Hippocampal formation (tissue), 2 donors: ENCODE measurements at regions not wholly inside any gene's neighbourhood (a gene's known extent, or its start where the extent isn't known, plus 50 kb on each side); places are given as distances from the start of the nearest gene placed in this dataset.

ENCODE experiments used
- DNase-seq, 2 donors: peaks; one replicate each; lab custom pipeline; 2025; lab: John Stamatoyannopoulos, UW

DNA sequence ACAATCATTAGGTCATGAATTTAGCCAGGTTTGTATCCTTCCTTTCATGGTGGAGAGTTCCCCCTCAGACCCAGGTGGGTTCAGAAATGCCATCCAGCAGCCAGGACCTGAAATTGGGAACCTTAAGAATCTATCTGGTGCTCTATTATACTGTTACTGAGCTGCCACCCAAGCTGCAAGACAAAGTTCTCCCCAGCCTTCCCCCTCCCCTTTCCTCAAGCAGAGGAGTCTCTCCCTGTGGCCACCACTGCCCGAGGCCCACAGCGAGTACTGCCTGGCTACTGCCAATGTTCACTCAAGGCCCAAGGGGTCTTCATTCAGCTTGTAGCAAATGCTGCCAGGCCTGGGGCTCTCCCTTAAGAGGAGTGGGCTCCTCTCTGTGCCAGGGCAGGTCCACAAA lies 133.8 kb downstream of the TMEM38B start:
- DNase-seq = no peak

DNA sequence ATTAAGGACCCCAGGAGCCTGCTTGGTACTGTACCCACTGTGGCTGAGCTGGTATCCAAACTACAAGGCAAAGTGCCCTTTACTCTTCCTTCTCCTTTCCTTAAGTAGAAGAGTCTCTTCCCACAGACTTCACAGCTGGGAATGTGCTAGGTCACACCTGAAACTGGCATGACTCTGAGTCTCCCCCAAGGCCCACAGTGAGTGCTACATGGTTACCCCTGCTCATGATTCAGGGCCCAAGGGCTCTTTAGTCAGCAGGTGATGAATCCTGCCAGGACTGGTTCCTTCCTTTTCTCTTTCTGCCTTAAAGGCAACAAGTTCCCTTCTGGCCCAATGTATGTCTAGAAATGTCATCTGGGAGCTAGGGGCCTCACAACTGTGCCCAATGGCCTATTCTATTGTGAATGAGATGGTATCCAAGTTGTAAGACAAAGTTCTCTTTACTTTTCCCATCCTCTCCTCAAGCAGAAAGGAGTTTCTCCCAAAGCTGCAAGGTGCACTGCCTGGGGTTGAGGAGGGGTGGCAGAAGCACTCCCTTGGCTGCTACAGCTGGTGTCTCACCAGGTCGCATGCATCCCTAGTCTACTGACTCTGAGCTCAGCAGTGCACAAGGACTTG lies 134.4 kb downstream of the TMEM38B start:
- no peak for DNase-seq

DNA sequence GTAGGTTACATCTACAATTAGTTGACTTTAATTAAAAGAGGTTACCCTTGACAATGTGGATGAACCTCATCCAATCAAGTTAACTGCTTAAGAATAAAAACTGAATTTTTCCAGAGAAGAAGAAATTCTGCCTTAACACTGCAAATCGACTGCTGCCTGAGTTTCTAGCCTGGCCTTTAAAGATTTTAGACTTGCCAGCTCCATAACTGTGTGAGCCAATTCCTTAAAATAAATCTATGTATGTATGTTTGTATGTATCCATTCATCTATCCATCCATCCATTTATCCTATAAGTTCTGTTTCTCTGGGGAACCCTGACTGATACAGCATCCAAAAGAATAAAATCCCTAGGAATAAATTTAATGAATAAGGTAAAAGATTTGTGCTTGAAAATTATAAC lies 136.1 kb downstream of the TMEM38B start:
- DNase-seq = no peak

DNA sequence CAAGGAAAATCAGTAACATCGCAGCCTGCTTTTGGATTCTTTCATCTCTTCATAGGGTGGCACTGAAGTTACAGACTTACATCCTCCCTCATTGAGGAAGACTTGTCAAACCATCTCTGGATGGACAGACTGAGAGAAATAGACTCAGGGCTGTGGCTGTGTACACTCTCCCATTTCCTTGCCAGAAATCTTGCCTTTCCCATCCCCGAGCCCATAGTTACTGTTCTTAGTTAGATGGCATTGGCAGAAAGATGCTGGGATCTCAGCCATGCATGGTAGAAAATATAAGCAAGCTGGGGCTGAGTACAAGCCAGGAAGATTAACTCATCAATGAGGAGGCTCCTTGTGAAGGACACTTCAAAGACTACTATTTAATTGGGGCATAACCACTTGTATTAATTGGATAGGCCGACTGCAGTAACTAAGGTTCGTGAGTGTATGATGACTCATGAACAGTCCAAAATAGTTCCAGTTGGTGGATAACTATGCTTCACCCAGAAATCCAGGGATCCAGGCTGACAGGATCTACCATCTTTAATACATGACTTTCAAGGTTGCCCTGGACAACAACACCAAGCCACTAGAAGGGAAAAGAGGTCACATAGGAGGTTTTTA lies 137.9 kb downstream of the TMEM38B start:
- no peak for DNase-seq

DNA sequence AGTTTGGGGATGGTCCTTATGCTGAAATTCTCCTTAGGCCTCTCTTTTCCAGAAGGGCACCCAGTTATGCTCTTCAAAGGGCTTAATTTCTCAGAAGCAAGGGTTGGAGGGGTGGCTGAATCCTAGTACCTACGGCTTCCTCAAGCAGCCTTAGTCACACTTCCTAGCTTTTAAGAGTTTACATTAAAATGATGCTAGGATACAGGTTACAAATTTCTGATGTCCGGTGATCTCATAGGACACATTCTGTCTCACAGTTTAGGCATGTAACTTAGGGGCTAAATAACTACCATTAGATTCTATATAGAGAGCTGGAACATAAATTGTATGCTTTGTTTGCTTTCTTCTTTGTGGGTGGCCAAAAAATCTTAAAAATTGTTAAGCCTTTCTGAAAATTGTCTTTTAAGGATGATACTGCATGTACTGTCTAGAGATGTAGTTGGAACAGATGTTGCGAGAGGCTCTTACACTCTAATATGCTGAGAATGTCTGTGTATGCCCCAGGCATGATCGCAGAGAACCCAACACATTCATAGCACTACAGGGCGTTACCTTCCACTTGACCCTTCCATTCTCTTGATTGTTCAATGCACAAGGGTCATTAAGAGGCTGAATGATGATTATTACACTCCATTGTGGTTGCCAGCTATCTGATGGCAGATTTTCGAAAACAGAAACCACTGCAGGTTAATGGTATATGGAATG lies 139.1 kb downstream of the TMEM38B start:
- no peak for DNase-seq

DNA sequence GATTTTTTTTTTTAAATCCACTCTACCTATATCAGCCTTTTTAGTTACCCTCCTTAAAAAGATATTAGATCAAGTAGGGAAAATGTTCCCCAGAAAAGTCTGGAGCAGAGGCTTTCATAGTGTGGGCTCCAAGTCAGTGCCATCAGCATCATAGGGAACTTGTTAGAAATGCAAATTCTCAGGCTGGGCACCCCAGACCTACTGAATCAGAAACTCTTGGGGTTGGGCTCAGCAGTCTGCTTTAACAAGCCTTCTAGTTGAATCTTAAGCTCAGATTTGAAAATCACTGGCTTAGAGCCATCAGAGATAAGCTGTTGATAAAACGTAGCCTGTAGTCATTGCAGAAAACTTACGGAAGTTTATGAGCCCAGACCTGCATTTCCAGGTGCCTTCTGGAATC lies 140.1 kb downstream of the TMEM38B start:
- no peak for DNase-seq

DNA sequence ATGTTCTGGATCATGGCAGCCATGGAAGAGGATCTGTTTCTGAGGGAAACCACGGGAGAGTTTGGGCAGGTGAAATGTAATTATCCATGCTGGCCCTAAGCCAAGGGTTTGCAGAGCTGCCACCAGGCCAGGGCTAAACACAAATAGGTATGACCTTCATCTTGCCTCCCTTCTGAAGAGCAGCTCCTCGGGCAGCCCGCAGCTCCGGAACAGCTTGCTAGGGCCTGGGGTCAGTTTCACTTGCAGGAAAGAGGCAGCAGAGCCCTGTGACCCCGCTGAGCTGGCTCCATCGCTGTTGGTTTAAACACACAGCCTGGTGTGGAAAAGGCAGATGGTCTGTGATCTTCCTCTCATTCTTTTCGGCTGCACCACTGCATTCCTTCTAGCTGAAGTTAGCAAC lies 141.4 kb downstream of the TMEM38B start:
- no peak for DNase-seq

DNA sequence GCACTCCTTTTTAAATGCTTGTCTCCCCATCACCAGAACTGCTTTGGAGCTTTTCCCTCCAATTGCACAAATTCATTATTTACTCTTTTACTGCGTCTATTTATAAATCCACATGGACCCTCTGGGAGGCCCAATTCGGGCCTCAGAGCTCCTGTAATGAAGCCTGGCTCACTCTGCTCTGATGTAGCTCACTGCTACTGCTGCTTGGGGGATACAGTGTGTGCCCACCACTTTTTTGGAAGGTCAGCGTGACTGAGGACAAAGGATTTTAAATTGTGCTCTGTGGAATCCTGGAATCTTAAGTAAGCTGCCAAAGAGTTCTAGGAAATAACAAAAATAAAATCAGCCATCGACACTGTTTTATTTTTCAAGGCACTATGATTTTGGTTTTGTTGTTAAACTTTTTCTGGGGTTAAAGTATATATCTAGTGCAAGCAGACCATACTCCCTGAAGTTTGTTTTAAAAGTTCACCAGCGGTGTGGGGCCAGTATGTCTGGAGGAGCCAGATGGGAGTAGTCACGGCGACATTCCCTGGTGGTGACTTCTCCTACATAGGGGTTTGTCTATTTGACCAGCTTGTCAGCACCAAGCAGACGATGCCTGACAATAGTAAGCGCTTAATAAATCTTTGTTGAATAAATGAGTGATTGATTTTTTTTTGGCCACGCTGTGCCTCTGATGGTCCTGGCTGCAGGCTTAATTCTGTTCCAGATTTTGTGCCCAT lies 142.8 kb downstream of the TMEM38B start:
- no peak for DNase-seq

DNA sequence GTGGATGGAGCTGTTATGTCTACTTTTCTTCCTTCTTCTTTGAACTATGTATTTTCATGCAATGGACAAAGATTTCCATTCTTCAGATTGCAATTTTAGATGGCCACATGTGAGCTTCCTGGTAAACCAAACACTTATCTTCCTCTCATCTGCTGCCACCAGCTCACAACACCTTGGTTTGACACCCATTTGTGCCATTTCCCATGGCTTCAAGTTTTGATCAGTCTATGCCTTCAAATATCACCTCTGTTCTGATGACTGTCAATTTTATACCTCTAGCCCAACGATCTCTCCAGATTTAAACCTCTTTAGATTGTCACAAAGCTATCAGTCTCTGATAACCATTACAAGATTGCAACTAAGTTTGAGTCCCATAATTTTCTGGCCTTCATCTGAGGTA lies 147.2 kb downstream of the TMEM38B start:
- DNase-seq = no peak

DNA sequence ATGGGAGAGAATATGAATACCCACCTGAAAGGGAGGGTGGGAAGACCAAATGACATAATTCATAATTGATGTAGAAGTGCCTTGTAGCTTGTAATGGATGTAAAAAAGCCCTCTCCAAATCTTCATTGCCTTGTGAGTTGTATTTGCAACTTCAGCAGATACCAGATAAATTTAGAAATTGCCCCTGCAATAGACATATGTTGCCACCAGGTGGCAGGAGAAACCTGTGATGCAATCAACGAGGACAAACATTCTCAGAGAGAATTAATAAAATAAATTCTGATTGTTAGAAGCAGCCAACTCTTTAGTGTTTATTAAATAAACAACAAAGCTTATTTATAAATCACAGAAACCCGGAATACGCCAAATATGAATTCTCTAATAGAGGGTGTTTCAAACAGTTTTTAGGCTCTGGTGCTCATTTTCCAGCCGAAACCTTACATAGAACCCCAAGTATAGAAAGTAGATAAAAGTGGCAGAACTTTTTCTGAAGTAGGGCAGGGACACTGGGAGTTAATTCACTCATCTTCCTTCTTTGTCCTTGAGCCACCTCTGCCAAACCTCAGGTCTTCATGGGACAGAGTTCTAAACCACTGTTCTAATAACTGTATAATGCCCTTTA lies 147.8 kb downstream of the TMEM38B start:
- peak; percentile 4 to 8 for DNase-seq

DNA sequence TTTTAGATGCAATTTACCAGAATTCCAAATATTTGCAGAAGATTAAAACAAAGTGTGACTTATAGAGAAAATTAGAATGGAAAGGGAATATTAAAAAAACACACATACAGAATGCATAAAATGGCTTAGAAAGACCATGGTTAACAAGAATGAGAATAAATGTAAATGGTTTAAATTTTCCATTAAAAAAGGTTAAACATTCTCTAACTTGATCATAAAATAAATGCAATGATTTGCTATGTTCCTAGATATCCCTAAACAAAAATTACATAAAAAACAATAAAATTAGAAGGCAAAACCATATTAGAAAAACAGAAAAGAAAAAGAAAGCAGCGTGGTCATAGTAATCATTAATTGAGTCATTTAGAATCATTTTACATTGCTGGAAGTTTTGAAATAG lies 152.5 kb downstream of the TMEM38B start:
- DNase-seq = no peak

DNA sequence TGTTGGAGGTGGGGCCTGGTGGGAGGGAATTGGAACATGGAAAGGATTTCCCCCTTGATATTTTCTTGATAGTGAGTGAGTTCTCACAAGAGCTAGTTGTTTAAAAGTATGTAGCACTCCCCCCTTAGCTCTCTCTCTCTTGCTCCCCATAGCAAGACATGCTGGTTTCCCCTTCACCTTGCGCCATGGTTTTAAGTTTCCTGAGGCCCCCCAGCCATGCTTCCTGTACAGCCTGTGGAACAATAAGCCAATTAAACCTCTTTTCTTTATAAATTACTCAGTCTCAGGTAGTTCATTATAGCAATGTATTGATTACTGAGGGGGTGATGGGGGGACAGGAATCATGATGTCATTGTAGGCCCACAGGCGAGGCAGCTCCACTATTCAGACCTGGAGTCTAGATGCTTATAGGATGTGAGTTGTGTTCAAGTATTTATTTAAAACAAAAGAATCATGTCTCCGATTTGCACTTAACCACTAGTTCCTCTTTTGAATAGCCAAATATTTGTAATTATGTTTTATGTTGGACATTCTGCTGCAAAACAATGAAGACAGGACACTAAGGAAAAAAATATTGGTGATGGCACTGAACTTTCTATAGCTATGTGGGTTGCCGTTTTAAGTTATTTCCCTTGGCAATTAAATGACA lies 156.6 kb downstream of the TMEM38B start:
- no peak for DNase-seq

DNA sequence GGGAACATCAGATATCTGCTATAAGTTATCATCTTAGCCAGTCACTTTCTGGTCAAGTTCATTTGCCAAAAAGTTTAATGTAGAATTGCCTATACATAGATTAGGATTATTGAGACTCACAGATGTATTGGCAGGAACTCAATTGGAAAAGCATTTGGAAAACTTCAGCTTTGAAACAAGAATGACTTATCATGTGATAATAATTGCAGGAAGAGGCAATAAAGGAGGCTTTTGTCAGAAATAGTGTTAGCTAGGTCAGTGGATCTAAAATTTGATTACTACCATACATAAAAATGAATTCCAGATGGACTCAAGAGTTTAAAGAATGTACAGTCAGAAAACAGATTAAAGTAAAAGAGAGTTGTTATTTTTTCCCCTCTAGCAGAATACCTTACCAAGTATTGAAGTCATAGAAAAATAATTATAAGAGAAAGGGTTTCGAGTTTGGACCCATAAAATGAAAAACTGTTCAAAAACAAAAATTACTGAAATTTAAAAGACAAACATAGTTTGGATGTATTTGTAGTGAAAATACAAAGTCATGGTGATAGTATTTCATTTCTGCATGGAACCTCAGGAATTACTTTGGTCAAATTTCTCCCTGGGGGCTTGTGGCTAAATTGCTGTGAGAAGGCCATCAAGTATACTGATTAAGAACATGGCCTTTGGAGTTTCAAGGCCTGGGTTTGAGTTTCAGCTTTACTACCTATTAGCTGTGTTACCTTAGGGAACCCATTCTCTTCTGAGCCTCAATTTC lies 159.9 kb downstream of the TMEM38B start:
- DNase-seq = no peak

DNA sequence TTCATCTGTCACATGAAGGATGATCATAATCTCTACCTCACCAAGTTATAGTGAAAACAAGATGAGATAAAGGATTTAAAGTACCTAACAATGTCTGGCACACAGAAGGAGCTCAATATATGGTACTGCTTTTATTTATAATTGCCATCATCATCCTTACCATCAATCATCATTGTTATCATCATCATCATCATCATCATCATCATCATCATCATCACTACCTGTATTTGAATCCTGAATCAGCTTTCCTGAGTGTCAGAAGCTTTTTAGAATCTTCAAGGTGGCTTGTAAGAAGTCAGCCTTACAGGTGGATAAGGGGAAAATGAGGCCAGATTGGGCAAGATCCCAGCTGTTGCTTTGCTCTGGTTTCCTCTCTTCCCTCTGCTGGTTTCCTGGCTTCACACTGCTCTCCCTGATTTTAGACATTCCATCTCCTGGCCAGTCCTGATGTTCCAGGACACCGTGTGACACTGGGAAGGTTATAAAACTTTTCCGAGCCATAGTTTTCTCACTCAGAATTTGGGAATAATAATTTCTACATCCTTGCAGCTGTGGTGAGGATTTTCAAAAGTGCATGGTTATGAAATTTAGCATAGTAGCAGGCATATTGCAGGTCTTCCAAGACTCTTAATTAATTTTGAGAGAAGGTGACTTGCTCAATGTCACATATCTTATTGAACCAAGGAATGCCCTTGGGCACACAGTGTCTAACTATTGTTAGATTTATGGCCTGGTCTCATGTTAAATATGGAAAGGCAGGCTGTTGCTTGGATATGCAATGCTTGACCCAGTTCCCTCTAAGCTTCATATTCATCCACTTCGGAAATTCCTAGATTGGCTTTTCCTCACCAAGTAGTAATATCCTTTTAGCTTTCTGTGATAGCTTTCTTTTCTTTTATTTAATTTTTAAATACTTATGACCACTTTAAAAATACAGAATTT lies 160.7 kb downstream of the TMEM38B start:
- no peak for DNase-seq

DNA sequence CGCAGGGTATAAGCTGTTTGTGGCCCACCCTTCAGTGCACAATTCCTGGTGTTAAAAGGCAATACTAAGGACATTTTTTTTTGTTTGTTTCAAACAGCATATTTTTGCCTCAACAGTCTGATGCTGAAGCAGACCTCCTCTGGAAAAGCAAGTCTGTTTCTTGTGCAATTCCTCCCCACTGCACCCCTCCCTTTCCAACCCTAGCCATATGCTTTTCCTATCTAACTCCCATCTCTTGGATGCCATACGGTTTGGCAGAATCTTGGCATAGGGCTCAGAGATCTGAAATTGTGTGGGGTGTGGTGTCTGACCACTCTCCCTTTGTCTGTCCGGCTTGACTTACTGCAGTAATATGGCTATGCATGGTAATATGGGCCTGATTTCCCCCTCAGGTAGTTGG lies 161.6 kb downstream of the TMEM38B start:
- no peak for DNase-seq

DNA sequence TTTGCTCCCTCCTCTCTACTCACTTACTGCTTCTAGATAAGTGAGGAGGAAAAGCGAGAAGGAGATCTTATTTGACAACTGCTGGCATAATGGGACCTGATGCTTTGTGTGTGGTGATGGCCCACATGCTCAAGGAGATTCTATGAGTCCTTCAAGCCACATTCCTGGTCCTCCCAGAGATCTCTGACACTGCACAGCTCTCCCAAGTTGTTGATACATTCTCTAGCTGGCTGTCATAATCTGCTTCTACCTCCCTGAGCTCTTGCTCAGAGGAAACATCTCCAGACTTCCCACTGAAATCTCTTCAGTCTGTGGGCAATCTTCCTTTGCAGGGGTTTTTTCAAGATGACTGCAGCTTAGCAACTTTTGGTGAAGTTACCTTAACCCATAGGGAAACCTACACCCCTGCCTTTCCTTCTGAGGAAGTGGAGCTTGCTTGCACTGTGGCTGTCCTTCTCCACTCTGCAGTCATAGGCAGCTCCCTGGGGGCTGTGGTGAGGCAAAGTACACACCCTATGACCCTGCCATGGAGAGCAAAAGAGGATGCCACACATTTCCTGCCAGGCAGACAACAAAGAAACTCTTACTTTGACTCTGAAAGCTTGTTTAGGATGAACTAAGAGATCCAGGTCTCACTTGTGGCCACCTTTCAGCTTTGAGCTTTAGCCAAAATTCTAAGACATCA lies 163.8 kb downstream of the TMEM38B start:
- no peak for DNase-seq

DNA sequence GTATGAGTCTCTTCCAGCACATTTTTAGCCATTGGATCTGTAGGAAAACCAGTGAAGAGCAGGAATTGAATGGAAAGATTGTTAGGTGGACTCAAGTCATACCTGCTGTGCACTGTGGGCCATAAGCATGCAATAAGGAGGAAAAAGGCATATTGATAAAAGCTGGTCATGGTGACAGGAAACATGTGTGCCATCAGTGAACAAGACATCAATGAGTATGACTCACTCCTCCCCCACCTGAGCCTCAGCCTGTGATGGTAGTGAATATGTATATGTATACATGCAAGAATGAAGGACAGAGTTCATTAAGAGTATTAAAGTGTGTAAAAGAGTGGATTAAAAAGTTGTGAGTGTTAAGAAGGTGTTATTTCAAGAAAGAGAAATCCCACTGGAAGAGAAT lies 164.5 kb downstream of the TMEM38B start:
- DNase-seq = no peak

DNA sequence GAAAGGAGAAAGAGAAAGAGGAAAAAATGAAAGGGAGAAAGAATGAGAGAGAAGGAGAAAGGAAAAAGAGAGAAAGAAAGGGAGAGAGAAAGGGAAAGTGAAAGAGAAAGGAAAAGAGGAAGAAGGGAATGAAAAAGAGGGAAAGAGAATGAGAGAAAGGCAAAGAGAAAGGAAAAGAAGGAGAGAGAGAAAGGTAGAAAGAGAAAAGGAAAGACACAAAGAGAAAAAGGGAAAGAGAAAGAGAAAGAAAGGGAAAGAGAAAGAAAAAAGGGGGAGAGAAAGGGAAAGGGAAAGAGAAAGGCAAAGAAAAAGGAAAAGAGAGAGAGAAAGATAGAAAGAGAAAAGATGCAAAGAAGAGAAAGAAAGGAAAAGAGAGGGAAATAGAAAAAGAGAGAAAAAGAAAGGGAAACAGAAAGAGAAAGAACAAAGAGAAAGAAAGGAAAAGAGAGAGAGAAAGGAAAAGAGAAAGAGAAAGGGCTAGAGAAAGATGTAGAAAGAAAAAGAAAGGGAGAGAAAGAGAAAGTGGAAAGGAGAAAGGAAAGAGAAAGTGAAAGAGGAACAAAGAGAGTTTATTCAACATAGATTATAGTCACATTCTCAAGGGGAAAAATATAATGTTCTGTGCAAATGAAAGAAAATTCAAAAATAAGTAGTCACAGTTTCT lies 165.2 kb downstream of the TMEM38B start:
- no peak for DNase-seq

DNA sequence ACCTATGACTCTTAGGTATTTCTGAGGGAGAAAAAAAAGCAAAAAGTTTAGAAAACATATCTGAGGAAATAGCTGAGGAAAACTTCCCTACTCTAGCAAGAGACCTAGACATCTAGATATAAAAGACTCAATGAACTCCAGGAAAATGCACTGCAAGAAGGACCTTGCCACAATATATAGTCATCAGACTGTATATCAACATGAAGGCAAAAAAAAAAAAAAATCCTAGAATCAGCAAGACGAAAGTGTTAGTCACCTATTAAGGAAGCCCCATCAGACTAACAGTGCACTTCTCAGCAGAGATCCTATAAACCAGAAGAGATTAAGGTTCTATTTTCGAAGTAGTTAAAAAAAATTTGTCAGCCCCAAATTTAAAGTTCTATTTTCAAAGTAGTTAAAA lies 166.2 kb downstream of the TMEM38B start:
- DNase-seq = no peak
